ENCODE measurements at regions not wholly inside any gene's neighbourhood (a gene's known extent, or its start where the extent isn't known, plus 50 kb on each side); places are given as distances from the start of the nearest gene placed in this dataset.

GRCh38 chr15:38624244-38625205 is 59.9 kb upstream of the RASGRP1 start:
- Histone ChIP-seq H3K9me2 (ENCODE audit: insufficient read depth) (no peaks in the 10 kb centered on the region), H3K4me2 (ENCODE audit: unreplicated experiment) (no peak overlapping the region), H3K27ac (no peak overlapping the region), H3K4me3 (no peak overlapping the region), H3K9me3 (ENCODE audit: low read depth) (no peaks in the 10 kb centered on the region), H3K27me3 (replicated peaks; ENCODE audit: insufficient read depth) (peaks cover 46% of the 10 kb centered on the region), H2AFZ (no peak overlapping the region), H3F3A (ENCODE audit: insufficient read depth) (no peaks in the 10 kb centered on the region), H3K36me3 (ENCODE audit: low read depth) (no peaks in the 10 kb centered on the region), H4K20me1 (ENCODE audit: insufficient read depth) (no peaks in the 10 kb centered on the region), H3K9ac (no peak overlapping the region), H3K79me2 (ENCODE audit: insufficient read depth) (no peaks in the 10 kb centered on the region), H3K4me1 (ENCODE audit: insufficient read depth) (no peaks in the 10 kb centered on the region)
- 38 to 46% methylated on average over 8 of the region's 8 CpGs for WGBS, 2 experiments (ENCODE audit: low coverage in 1 of 2, low lambda C conversion rate in 2 of 2, missing lambda C conversion rate in 2 of 2)
- TF ChIP-seq EZH2phosphoT487 (IDR thresholded peaks at IDR 0.05; ENCODE audit: insufficient read depth, low read depth) (no peak), EZH2 (IDR thresholded peaks at IDR 0.05; ENCODE audit: insufficient read depth, poor library complexity, severe bottlenecking) (no peak)
- DNase-seq: peak; percentile 10
- in situ Hi-C loops (cut with MboI): no loop called here

GRCh38 chr15:38625886-38626285 is 61.3 kb upstream of the RASGRP1 start:
- no peaks in the 10 kb centered on the region for H3K36me3 ChIP-seq (ENCODE audit: low read depth)
- H2AFZ ChIP-seq: no peak overlapping the region
- H3K9me3 ChIP-seq (ENCODE audit: low read depth): no peaks in the 10 kb centered on the region
- H3K27me3 ChIP-seq (replicated peaks; ENCODE audit: insufficient read depth): peaks cover 33% of the 10 kb centered on the region
- H3K9me2 ChIP-seq (ENCODE audit: insufficient read depth): no peaks in the 10 kb centered on the region
- WGBS, 2 experiments (ENCODE audit: low coverage in 1 of 2, low lambda C conversion rate in 2 of 2, missing lambda C conversion rate in 2 of 2): 39 to 46% methylated on average over 2 of the region's 2 CpGs
- no peak overlapping the region for H3K9ac ChIP-seq
- no peak for DNase-seq
- H3F3A ChIP-seq (ENCODE audit: insufficient read depth): no peaks in the 10 kb centered on the region
- no peaks in the 10 kb centered on the region for H3K4me1 ChIP-seq (ENCODE audit: insufficient read depth)
- H3K4me3 ChIP-seq: no peak overlapping the region
- no peaks in the 10 kb centered on the region for H4K20me1 ChIP-seq (ENCODE audit: insufficient read depth)
- in situ Hi-C loops (cut with MboI): no loop called here
- no peak overlapping the region for H3K4me2 ChIP-seq (ENCODE audit: unreplicated experiment)
- TF ChIP-seq EZH2 (IDR thresholded peaks at IDR 0.05; ENCODE audit: insufficient read depth, poor library complexity, severe bottlenecking) (no peak), EZH2phosphoT487 (IDR thresholded peaks at IDR 0.05; ENCODE audit: insufficient read depth, low read depth) (no peak)
- H3K79me2 ChIP-seq (ENCODE audit: insufficient read depth): no peaks in the 10 kb centered on the region
- no peak overlapping the region for H3K27ac ChIP-seq

GRCh38 chr15:38626443-38627050 is 61.9 kb upstream of the RASGRP1 start:
- H3K4me3 ChIP-seq: no peak overlapping the region

GRCh38 chr15:38627689-38628277 is 63.2 kb upstream of the RASGRP1 start:
- Histone ChIP-seq H3K4me2 (ENCODE audit: unreplicated experiment) (no peak overlapping the region), H3K36me3 (ENCODE audit: low read depth) (no peaks in the 10 kb centered on the region), H2AFZ (no peak overlapping the region), H3F3A (ENCODE audit: insufficient read depth) (no peaks in the 10 kb centered on the region), H3K9me3 (ENCODE audit: low read depth) (no peaks in the 10 kb centered on the region), H3K9ac (no peak overlapping the region), H3K27me3 (replicated peaks; ENCODE audit: insufficient read depth) (peaks cover 16% of the 10 kb centered on the region), H4K20me1 (ENCODE audit: insufficient read depth) (no peaks in the 10 kb centered on the region), H3K9me2 (ENCODE audit: insufficient read depth) (no peaks in the 10 kb centered on the region), H3K4me1 (ENCODE audit: insufficient read depth) (no peaks in the 10 kb centered on the region), H3K4me3 (no peak overlapping the region), H3K27ac (no peak overlapping the region), H3K79me2 (ENCODE audit: insufficient read depth) (no peaks in the 10 kb centered on the region)
- WGBS, 2 experiments (ENCODE audit: low coverage in 1 of 2, low lambda C conversion rate in 2 of 2, missing lambda C conversion rate in 2 of 2): 70 to 71% methylated on average over 12 of the region's 12 CpGs
- in situ Hi-C loops (cut with MboI): no loop called here
- TF ChIP-seq EZH2 (IDR thresholded peaks at IDR 0.05; ENCODE audit: insufficient read depth, poor library complexity, severe bottlenecking): no peak
- no peak for TF ChIP-seq EZH2phosphoT487 (IDR thresholded peaks at IDR 0.05; ENCODE audit: insufficient read depth, low read depth)
- DNase-seq: no peak

More at GRCh38 chr15:38626443-38627050, 61.9 kb upstream of the RASGRP1 start:
- no peaks in the 10 kb centered on the region for H3K36me3 ChIP-seq (ENCODE audit: low read depth)
- no peaks in the 10 kb centered on the region for H3K79me2 ChIP-seq (ENCODE audit: insufficient read depth)
- in situ Hi-C loops (cut with MboI): no loop called here
- no peaks in the 10 kb centered on the region for H4K20me1 ChIP-seq (ENCODE audit: insufficient read depth)
- DNase-seq: no peak
- no peak overlapping the region for H3K4me2 ChIP-seq (ENCODE audit: unreplicated experiment)
- no peaks in the 10 kb centered on the region for H3K4me1 ChIP-seq (ENCODE audit: insufficient read depth)
- no peak overlapping the region for H3K9ac ChIP-seq
- no peak overlapping the region for H2AFZ ChIP-seq
- no peaks in the 10 kb centered on the region for H3K9me3 ChIP-seq (ENCODE audit: low read depth)
- H3K9me2 ChIP-seq (ENCODE audit: insufficient read depth): no peaks in the 10 kb centered on the region
- no peaks in the 10 kb centered on the region for H3F3A ChIP-seq (ENCODE audit: insufficient read depth)
- no peak for TF ChIP-seq EZH2phosphoT487 (IDR thresholded peaks at IDR 0.05; ENCODE audit: insufficient read depth, low read depth)
- peaks cover 26% of the 10 kb centered on the region for H3K27me3 ChIP-seq (replicated peaks; ENCODE audit: insufficient read depth)
- 45 to 49% methylated on average over 4 of the region's 4 CpGs for WGBS, 2 experiments (ENCODE audit: low coverage in 1 of 2, low lambda C conversion rate in 2 of 2, missing lambda C conversion rate in 2 of 2)
- H3K27ac ChIP-seq: no peak overlapping the region
